ENCODE measurements at regions not wholly inside any gene's neighbourhood (a gene's known extent, or its start where the extent isn't known, plus 50 kb on each side); places are given as distances from the start of the nearest gene placed in this dataset.

DNA sequence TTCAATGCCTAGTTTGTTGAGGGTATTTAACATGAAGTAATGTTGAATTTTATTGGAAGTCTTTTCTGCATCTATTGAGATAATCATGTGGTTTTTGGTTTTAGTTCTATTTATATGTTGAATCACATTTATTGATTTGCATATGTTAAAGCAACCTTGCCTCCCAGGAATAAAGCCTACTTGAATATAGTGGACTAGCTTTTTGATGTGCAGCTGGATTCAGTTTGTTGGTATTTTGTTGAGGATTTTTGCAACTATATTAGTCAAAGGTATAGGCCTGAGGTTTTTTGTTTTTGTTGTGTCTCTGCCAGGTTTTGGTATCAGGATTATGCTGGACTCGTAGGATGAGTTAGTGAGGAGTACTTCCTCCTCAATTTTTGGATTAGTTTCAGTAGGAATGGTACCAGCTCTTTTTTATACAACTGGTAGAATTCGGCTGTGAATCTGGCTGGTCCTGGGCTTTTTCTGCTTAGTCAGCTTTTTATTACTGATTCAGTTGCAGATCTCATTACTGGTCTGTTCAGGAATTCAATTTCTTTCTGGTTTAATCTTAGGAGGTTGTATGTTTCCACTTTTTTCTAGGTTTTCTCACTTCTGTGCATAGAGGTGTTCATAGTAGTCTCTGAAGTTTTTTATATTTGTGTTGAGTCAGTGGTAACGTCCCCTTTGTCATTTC, 209.8 kb upstream of the RBMS3 start:
- Histone ChIP-seq H3K27ac (no peak overlapping the region), H3K4me1 (ENCODE audit: control insufficient read depth in 1 of 2, insufficient read depth in 1 of 2, low read depth in 1 of 2, low read length in 1 of 2) (no peaks in the 10 kb centered on the region), H3K36me3 (no peaks in the 10 kb centered on the region), H3K27me3 (no peaks in the 10 kb centered on the region), H3K4me3 (ENCODE audit: low read depth in 1 of 2, low read length in 1 of 2) (no peak overlapping the region), H3K9me3 (no peaks in the 10 kb centered on the region)
- TF ChIP-seq, protein P1, sequence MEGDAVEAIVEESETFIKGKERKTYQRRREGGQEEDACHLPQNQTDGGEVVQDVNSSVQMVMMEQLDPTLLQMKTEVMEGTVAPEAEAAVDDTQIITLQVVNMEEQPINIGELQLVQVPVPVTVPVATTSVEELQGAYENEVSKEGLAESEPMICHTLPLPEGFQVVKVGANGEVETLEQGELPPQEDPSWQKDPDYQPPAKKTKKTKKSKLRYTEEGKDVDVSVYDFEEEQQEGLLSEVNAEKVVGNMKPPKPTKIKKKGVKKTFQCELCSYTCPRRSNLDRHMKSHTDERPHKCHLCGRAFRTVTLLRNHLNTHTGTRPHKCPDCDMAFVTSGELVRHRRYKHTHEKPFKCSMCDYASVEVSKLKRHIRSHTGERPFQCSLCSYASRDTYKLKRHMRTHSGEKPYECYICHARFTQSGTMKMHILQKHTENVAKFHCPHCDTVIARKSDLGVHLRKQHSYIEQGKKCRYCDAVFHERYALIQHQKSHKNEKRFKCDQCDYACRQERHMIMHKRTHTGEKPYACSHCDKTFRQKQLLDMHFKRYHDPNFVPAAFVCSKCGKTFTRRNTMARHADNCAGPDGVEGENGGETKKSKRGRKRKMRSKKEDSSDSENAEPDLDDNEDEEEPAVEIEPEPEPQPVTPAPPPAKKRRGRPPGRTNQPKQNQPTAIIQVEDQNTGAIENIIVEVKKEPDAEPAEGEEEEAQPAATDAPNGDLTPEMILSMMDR (IDR thresholded peaks at IDR 0.05): no peak

GRCh38 chr3:29072611-29073010, 208.3 kb upstream of the RBMS3 start:
- Histone ChIP-seq H3K36me3 (no peaks in the 10 kb centered on the region), H3K27ac (no peak overlapping the region), H3K4me3 (ENCODE audit: low read depth in 1 of 2, low read length in 1 of 2) (no peak overlapping the region), H3K9me3 (no peaks in the 10 kb centered on the region), H3K27me3 (no peaks in the 10 kb centered on the region), H3K4me1 (ENCODE audit: control insufficient read depth in 1 of 2, insufficient read depth in 1 of 2, low read depth in 1 of 2, low read length in 1 of 2) (no peaks in the 10 kb centered on the region)
- TF ChIP-seq, protein P1 (IDR thresholded peaks at IDR 0.05): no peak

- Histone ChIP-seq H3K4me1 (ENCODE audit: control insufficient read depth in 1 of 2, insufficient read depth in 1 of 2, low read depth in 1 of 2, low read length in 1 of 2) (no peaks in the 10 kb centered on the region), H3K9me3 (no peaks in the 10 kb centered on the region), H3K27me3 (no peaks in the 10 kb centered on the region), H3K4me3 (ENCODE audit: low read depth in 1 of 2, low read length in 1 of 2) (no peak overlapping the region), H3K27ac (no peak overlapping the region), H3K36me3 (no peaks in the 10 kb centered on the region)
- TF ChIP-seq, protein P1 (IDR thresholded peaks at IDR 0.05): no peak
Measured at GRCh38 chr3:29077356-29077755, 203.5 kb upstream of the RBMS3 start.

DNA sequence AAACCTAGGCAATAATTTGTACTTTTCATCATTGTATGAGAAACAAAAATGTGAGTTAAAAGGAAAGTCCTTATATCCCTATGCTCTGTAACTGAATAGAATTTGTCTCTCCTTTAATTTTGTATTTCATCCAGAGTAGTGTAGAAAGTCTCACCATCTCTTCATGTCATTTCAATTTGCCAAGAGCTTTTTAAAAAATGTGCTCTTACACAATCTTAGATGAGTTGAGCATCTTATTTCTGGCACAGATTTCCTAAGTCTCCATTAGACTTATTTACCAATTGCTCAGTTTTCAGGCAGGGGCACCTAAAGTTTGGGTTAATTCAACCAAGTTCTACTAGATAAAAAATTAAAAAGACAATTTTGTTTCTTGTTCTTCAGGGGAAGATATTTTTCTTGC, 201.5 kb upstream of the RBMS3 start:
- Histone ChIP-seq H3K4me3 (ENCODE audit: low read depth in 1 of 2, low read length in 1 of 2) (no peak overlapping the region), H3K27ac (no peak overlapping the region), H3K27me3 (no peaks in the 10 kb centered on the region), H3K36me3 (no peaks in the 10 kb centered on the region), H3K9me3 (no peaks in the 10 kb centered on the region), H3K4me1 (ENCODE audit: control insufficient read depth in 1 of 2, insufficient read depth in 1 of 2, low read depth in 1 of 2, low read length in 1 of 2) (no peaks in the 10 kb centered on the region)
- TF ChIP-seq, protein P1 (IDR thresholded peaks at IDR 0.05): no peak

DNA sequence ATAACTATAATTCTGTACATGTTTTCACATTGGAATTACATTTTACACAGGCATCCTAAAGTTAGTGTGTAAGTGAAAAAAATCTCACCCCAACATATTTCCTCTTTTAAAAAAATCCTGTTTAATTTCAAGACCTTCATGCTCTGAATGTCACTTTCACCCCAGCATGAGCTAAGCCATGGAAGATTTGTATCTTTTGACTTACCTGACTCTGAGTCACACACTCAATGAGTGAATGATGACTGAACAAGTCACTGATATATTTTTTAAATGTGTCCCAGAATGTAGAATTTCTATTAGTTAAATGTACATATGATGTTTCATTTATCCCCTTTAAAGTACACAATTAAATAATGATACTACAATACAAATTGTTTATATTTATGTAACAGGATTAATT, 199.9 kb upstream of the RBMS3 start:
- H3K27me3 ChIP-seq: no peaks in the 10 kb centered on the region
- no peaks in the 10 kb centered on the region for H3K36me3 ChIP-seq
- no peaks in the 10 kb centered on the region for H3K4me1 ChIP-seq (ENCODE audit: control insufficient read depth in 1 of 2, insufficient read depth in 1 of 2, low read depth in 1 of 2, low read length in 1 of 2)
- TF ChIP-seq, protein P1 (IDR thresholded peaks at IDR 0.05): no peak
- no peak overlapping the region for H3K27ac ChIP-seq
- H3K9me3 ChIP-seq: no peaks in the 10 kb centered on the region
- H3K4me3 ChIP-seq (ENCODE audit: low read depth in 1 of 2, low read length in 1 of 2): no peak overlapping the region
